H1 (cell line): ENCODE measurements at regions not wholly inside any gene's neighbourhood (a gene's known extent, or its start where the extent isn't known, plus 50 kb on each side); places are given as distances from the start of the nearest gene placed in this dataset.
A peak's percentile ranks its signal among the peaks of the same experiment; 100 is the strongest.

Experiments used
- CTCF ChIA-PET: fragments of 300-600 bp; sonication (Branson Sonifier 250); formaldehyde crosslinking; loops from one replicate; lab custom pipeline; 2021; ENCODE audit not compliant: partially characterized antibody; lab: Charles Lee
- POLR2A ChIA-PET: fragments of 300-600 bp; sonication (Branson Sonifier 250); formaldehyde crosslinking; loops from one replicate; lab custom pipeline; 2021; ENCODE audit warnings: inconsistent platforms; ENCODE audit not compliant: partially characterized antibody; lab: Charles Lee
- DNase-seq, 2 experiments: peaks; one replicate each; pipeline versions ENCODE4 v3.0.0 to v3.0.0-alpha.2; 2010 to 2022; ENCODE audit warnings: low spot score in 2 of 2, low read depth in 1 of 2, mixed read lengths in 1 of 2
- FAIRE-seq: peaks from 2 replicates; lab custom pipeline; 2011; peaks lifted over from hg19 to GRCh38; lab: Jason Lieb, UNC
- H2AFZ ChIP-seq: 2 replicates; pipeline ENCODE4 v1.8.1; 2012; ENCODE audit warnings: low read length, inconsistent platforms
- H2AK5ac ChIP-seq: 2 replicates; pipeline ENCODE4 v1.6.1; 2013; ENCODE audit warnings: low read depth, low read length
- H2BK120ac ChIP-seq: replicated peaks from 2 replicates; pipeline ENCODE3; 2013; ENCODE audit warnings: low read depth, low read length, inconsistent platforms
- H2BK12ac ChIP-seq: 2 replicates; pipeline ENCODE4 v1.6.1; 2013; ENCODE audit warnings: low read depth, low read length
- H2BK15ac ChIP-seq: 2 replicates; pipeline ENCODE4 v1.6.1; 2013; ENCODE audit warnings: low read length
- H2BK20ac ChIP-seq: 2 replicates; pipeline ENCODE4 v1.6.1; 2013; ENCODE audit warnings: low read length
- H2BK5ac ChIP-seq: 2 replicates; pipeline ENCODE4 v1.6.1; 2013; ENCODE audit warnings: low read depth, low read length
- H3K14ac ChIP-seq: 2 replicates; pipeline ENCODE4 v1.6.1; 2013; ENCODE audit warnings: inconsistent platforms; ENCODE audit not compliant: insufficient read length
- H3K18ac ChIP-seq: 2 replicates; pipeline ENCODE4 v1.6.1; 2013; ENCODE audit warnings: low read length; ENCODE audit errors: extremely low read depth
- H3K23ac ChIP-seq: 2 replicates; pipeline ENCODE4 v1.6.1; 2013; ENCODE audit warnings: inconsistent platforms; ENCODE audit not compliant: insufficient read length
- H3K23me2 ChIP-seq: 2 replicates; pipeline ENCODE4 v1.6.1; 2013; ENCODE audit warnings: low read depth, low read length
- H3K27ac ChIP-seq: 2 replicates; pipeline ENCODE4 v1.6.1; 2011; ENCODE audit warnings: low read depth, low read length, inconsistent platforms
- H3K27me3 ChIP-seq, 4 experiments: replicated peaks in 1 of 4; 1 replicate in 1 of 4; 2 replicates in 3 of 4; pipeline versions ENCODE4 v1.6.1 to v1.8.1; 2011 to 2013; ENCODE audit warnings: low read length in 3 of 4, mild to moderate bottlenecking in 3 of 4, inconsistent platforms in 2 of 4, mixed read lengths in 2 of 4, moderate library complexity in 1 of 4; ENCODE audit not compliant: control insufficient read depth in 3 of 4, insufficient read depth in 3 of 4; ENCODE audit errors: extremely low read depth in 1 of 4
- H3K36me3 ChIP-seq, 4 experiments: 2 replicates each; pipeline versions ENCODE4 v1.6.1 to v1.8.1; 2011 to 2013; ENCODE audit warnings: mild to moderate bottlenecking in 4 of 4, low read length in 3 of 4, moderate library complexity in 2 of 4, control low read depth in 1 of 4, inconsistent platforms in 1 of 4; ENCODE audit not compliant: insufficient read depth in 4 of 4, control insufficient read depth in 2 of 4
- H3K4ac ChIP-seq: replicated peaks from 2 replicates; pipeline ENCODE3; 2013; ENCODE audit warnings: low read length, low read depth, mixed read lengths, inconsistent platforms; ENCODE audit not compliant: insufficient read length
- H3K4me1 ChIP-seq, 4 experiments: replicated peaks in 1 of 4; 1 replicate in 1 of 4; 2 replicates in 3 of 4; pipeline versions ENCODE4 v1.6.1 to v1.8.1; 2011 to 2013; ENCODE audit warnings: low read length in 3 of 4, inconsistent platforms in 2 of 4, mixed read lengths in 1 of 4; ENCODE audit not compliant: insufficient read depth in 4 of 4, control insufficient read depth in 3 of 4
- H3K4me2 ChIP-seq, 2 experiments: 2 replicates each; pipeline versions ENCODE4 v1.6.1 to v1.8.1; 2011 to 2013; ENCODE audit warnings: low read depth in 2 of 2, low read length in 2 of 2, control low read depth in 1 of 2, inconsistent platforms in 1 of 2, mild to moderate bottlenecking in 1 of 2; ENCODE audit not compliant: insufficient read depth in 1 of 2
- H3K4me3 ChIP-seq, 4 experiments: fragments of 200-600, 300-600 bp in 1 of 4; sonication (generic), shearing (Covaris generic), sonication (Bioruptor Twin) in 1 of 4; 2 replicates each; pipeline versions ENCODE4 v1.5.1 to v1.8.1; 2011 to 2016; ENCODE audit warnings: low read length in 4 of 4, low read depth in 3 of 4, control low read depth in 2 of 4, inconsistent platforms in 2 of 4, mild to moderate bottlenecking in 2 of 4, mixed read lengths in 1 of 4, moderate library complexity in 1 of 4; ENCODE audit not compliant: insufficient read depth in 2 of 4; ENCODE audit errors: extremely low read depth in 1 of 4
- H3K56ac ChIP-seq: replicated peaks from 2 replicates; pipeline ENCODE3; 2013; ENCODE audit warnings: low read depth, mild to moderate bottlenecking, mixed read lengths, low read length, inconsistent platforms; ENCODE audit not compliant: insufficient read length
- H3K79me1 ChIP-seq: 2 replicates; pipeline ENCODE4 v1.6.1; 2013; ENCODE audit warnings: low read depth, low read length, control low read depth
- H3K79me2 ChIP-seq, 2 experiments: 2 replicates each; pipeline versions ENCODE4 v1.6.1 to v1.8.1; 2012 to 2013; ENCODE audit warnings: low read length in 2 of 2, mild to moderate bottlenecking in 2 of 2, inconsistent platforms in 1 of 2; ENCODE audit not compliant: insufficient read depth in 2 of 2, control insufficient read depth in 1 of 2
- H3K9ac ChIP-seq, 4 experiments: replicated peaks in 1 of 4; 1 replicate in 1 of 4; 2 replicates in 3 of 4; pipeline versions ENCODE4 v1.6.1 to v1.8.1; 2011 to 2013; ENCODE audit warnings: low read depth in 3 of 4, low read length in 3 of 4, control low read depth in 2 of 4, mild to moderate bottlenecking in 2 of 4, moderate library complexity in 2 of 4, inconsistent platforms in 1 of 4; ENCODE audit errors: extremely low read depth in 1 of 4
- H3K9me3 ChIP-seq, 2 experiments: 2 replicates each; pipeline versions ENCODE4 v1.6.1 to v1.8.1; 2012 to 2013; ENCODE audit warnings: mild to moderate bottlenecking in 2 of 2, moderate library complexity in 2 of 2, control low read depth in 1 of 2, inconsistent platforms in 1 of 2, low read depth in 1 of 2, low read length in 1 of 2, mixed read lengths in 1 of 2; ENCODE audit not compliant: insufficient read depth in 2 of 2
- H4K20me1 ChIP-seq, 2 experiments: replicated peaks in 1 of 2; 2 replicates each; pipeline versions ENCODE3 to v1.8.1; 2011 to 2013; ENCODE audit warnings: inconsistent platforms in 2 of 2, low read length in 2 of 2, mild to moderate bottlenecking in 1 of 2; ENCODE audit not compliant: insufficient read depth in 2 of 2, control insufficient read depth in 1 of 2
- H4K5ac ChIP-seq: 2 replicates; pipeline ENCODE4 v1.6.1; 2013; ENCODE audit warnings: low read length, low read depth, mixed read lengths, inconsistent platforms; ENCODE audit not compliant: insufficient read length
- H4K8ac ChIP-seq: 2 replicates; pipeline ENCODE4 v1.8.0; 2013; ENCODE audit warnings: mild to moderate bottlenecking, moderate library complexity, low read length, inconsistent platforms; ENCODE audit not compliant: insufficient read depth; ENCODE audit errors: extremely low read depth
- H4K91ac ChIP-seq: replicated peaks from 2 replicates; pipeline ENCODE3; 2013; ENCODE audit warnings: low read length, mixed read lengths, inconsistent platforms; ENCODE audit not compliant: insufficient read length
- ASH2L ChIP-seq: fragments of 200-600, 300-600 bp; sonication (generic); IDR thresholded peaks from one replicate; pipeline ENCODE4 v1.7.1; 2017; ENCODE audit warnings: low read length
- BCL11A ChIP-seq, 2 experiments: IDR thresholded peaks; one replicate each; pipeline ENCODE4 v1.6.1; 2011; ENCODE audit warnings: low read depth in 2 of 2, low read length in 2 of 2, mild to moderate bottlenecking in 2 of 2
- EP300 ChIP-seq, 2 experiments: IDR thresholded peaks; 1 replicate in 1 of 2; 2 replicates in 1 of 2; pipeline ENCODE4 v1.6.1; 2011 to 2012; ENCODE audit warnings: low read depth in 2 of 2, low read length in 2 of 2, mild to moderate bottlenecking in 2 of 2, borderline replicate concordance in 1 of 2, inconsistent platforms in 1 of 2, moderate library complexity in 1 of 2
- KDM4A ChIP-seq: IDR thresholded peaks from one replicate; pipeline ENCODE4 v1.7.1; 2012; ENCODE audit warnings: low read depth, mild to moderate bottlenecking, moderate library complexity, low read length, inconsistent platforms; ENCODE audit not compliant: severe bottlenecking
- MAX ChIP-seq: IDR thresholded peaks from 2 replicates; pipeline ENCODE4 v1.6.1; 2012; ENCODE audit warnings: inconsistent platforms
- RAD21 ChIP-seq, 2 experiments: IDR thresholded peaks in 1 of 2; conservative IDR thresholded peaks in 1 of 2; 2 replicates each; pipeline ENCODE4 v1.6.1; 2011; ENCODE audit warnings: low read depth in 2 of 2, low read length in 2 of 2, improper control_type of control experiment in 1 of 2, inconsistent platforms in 1 of 2, mild to moderate bottlenecking in 1 of 2, moderate library complexity in 1 of 2
- RXRA ChIP-seq: IDR thresholded peaks from 2 replicates; pipeline ENCODE4 v1.6.1; 2011; ENCODE audit warnings: low read depth, mild to moderate bottlenecking, low read length, moderate library complexity; ENCODE audit not compliant: insufficient read depth
- SIN3A ChIP-seq, 2 experiments: IDR thresholded peaks in 1 of 2; conservative IDR thresholded peaks in 1 of 2; 2 replicates each; pipeline ENCODE4 v1.6.1; 2011 to 2012; ENCODE audit warnings: low read length in 2 of 2, improper control_type of control experiment in 1 of 2, low read depth in 1 of 2, mild to moderate bottlenecking in 1 of 2
- SIX5 ChIP-seq: IDR thresholded peaks from 2 replicates; pipeline ENCODE4 v1.6.1; 2011; ENCODE audit warnings: mild to moderate bottlenecking, low read depth, low read length
- SRF ChIP-seq: IDR thresholded peaks from 2 replicates; pipeline ENCODE4 v1.6.1; 2011; ENCODE audit warnings: mild to moderate bottlenecking, low read depth, low read length, moderate library complexity
- TBP ChIP-seq: IDR thresholded peaks from 2 replicates; pipeline ENCODE4 v1.6.1; 2011; ENCODE audit warnings: low read depth, low read length, improper control_type of control experiment
- YY1 ChIP-seq: IDR thresholded peaks from 2 replicates; pipeline ENCODE4 v1.6.1; 2011; ENCODE audit warnings: low read depth, mild to moderate bottlenecking, low read length
- WGBS, 2 experiments: shearing (Covaris generic) in 1 of 2; methylation state at CpG; one replicate each; pipeline versions ENCODE4 v1.1.6 to v1.1.7; 2013 to 2015; ENCODE audit warnings: low lambda C conversion rate in 2 of 2, mixed read lengths in 2 of 2, inconsistent platforms in 1 of 2, low coverage in 1 of 2, missing lambda C conversion rate in 1 of 2; ENCODE audit not compliant: insufficient replicate concordance in 2 of 2, insufficient coverage in 1 of 2, insufficient read length in 1 of 2; ENCODE audit errors: extremely low coverage in 1 of 2, missing lambda C conversion rate in 1 of 2; 5-methylcytosine and 5-hydroxymethylcytosine counted together

GRCh38 chr10:57247271-57247670 is 886.2 kb upstream of the ZWINT start:
- no peak overlapping the region for H2AK5ac ChIP-seq
- peaks cover 0 to 8% of the 10 kb centered on the region in 2 experiments; a peak in 2 of 4 replicates for H3K9me3 ChIP-seq
- no peak overlapping the region for H2BK15ac ChIP-seq
- H2BK20ac ChIP-seq, result no peak overlapping the region
- no peak overlapping the region for H4K91ac ChIP-seq
- H3K4me1 ChIP-seq, result peaks cover 0 to 4% (median 0%) of the 10 kb centered on the region in 4 experiments; a peak in 1 of 7 replicates
- H3K4ac ChIP-seq, result no peak overlapping the region
- DNase-seq (no peak), FAIRE-seq (no peak)
- H3K79me1 ChIP-seq, result no peaks in the 10 kb centered on the region
- H2BK12ac ChIP-seq, result no peak overlapping the region
- H3K18ac ChIP-seq, result 0 out of 2 replicates have a peak overlapping the region, but pooled peaks have one; percentile 51
- no peaks in the 10 kb centered on the region for H4K20me1 ChIP-seq
- H3K9ac ChIP-seq, result no peak overlapping the region
- H3K23ac ChIP-seq, result no peak overlapping the region
- CTCF ChIA-PET, result no interaction called here
- WGBS, 2 experiments, result 76% methylated on average over 3 of the region's 4 CpGs; no CpG with 5 or more reads in 1 of the 2 experiments
- H3K27me3 ChIP-seq, result no peaks in the 10 kb centered on the region
- POLR2A ChIA-PET, result no interaction called here
- no peak overlapping the region for H4K5ac ChIP-seq
- no peak overlapping the region for H2BK120ac ChIP-seq
- H3K27ac ChIP-seq, result no peak overlapping the region
- no peak overlapping the region for H3K4me3 ChIP-seq
- no peak overlapping the region for H3K14ac ChIP-seq
- no peaks in the 10 kb centered on the region for H3K23me2 ChIP-seq
- H3K4me2 ChIP-seq, result peak overlapping the region; percentile 44 to 63
- H3K56ac ChIP-seq, result no peak overlapping the region
- H2BK5ac ChIP-seq, result no peak overlapping the region; the same call in 1 of the 2 replicates
- H3K79me2 ChIP-seq, result no peaks in the 10 kb centered on the region
- peak overlapping the region; percentile 73 for H2AFZ ChIP-seq
- H4K8ac ChIP-seq, result peak overlapping the region; percentile 75; the same call in 1 of the 2 replicates
- H3K36me3 ChIP-seq, result no peaks in the 10 kb centered on the region
- TF ChIP-seq KDM4A, result no peak
- no peak for TF ChIP-seq ASH2L
- no peak for TF ChIP-seq YY1
- TF ChIP-seq RXRA, result no peak
- TF ChIP-seq EP300 (IDR thresholded peaks at IDR 0.05; ENCODE audit: borderline replicate concordance in 1 of 2, low read depth in 2 of 2, low read length in 2 of 2), result no peak
- no peak for TF ChIP-seq SRF
- TF ChIP-seq SIN3A (conservative IDR thresholded peaks at IDR 0.05 in 1 of 2, IDR thresholded peaks at IDR 0.05 in 1 of 2; ENCODE audit: low read depth in 1 of 2, low read length in 2 of 2), result no peak
- no peak for TF ChIP-seq BCL11A (IDR thresholded peaks at IDR 0.05; ENCODE audit: low read depth in 2 of 2, low read length in 2 of 2)
- TF ChIP-seq SIX5, result no peak
- no peak for TF ChIP-seq TBP
- no peak for TF ChIP-seq RAD21 (IDR thresholded peaks at IDR 0.05 in 1 of 2, conservative IDR thresholded peaks at IDR 0.05 in 1 of 2; ENCODE audit: low read depth in 2 of 2, low read length in 2 of 2)
- TF ChIP-seq MAX, result no peak
